GM23248 (cell line): ENCODE measurements at regions not wholly inside any gene's neighbourhood (a gene's known extent, or its start where the extent isn't known, plus 50 kb on each side); places are given as distances from the start of the nearest gene placed in this dataset.

ENCODE experiments used
- EZH2 ChIP-seq: fragments of 200-600 bp; sonication (generic); IDR thresholded peaks from 2 replicates; pipeline ENCODE4 v1.6.1; 2018; ENCODE audit warnings: antibody characterized with exemption, mild to moderate bottlenecking; ENCODE audit not compliant: insufficient read depth, poor library complexity, severe bottlenecking
- EZH2phosphoT487 ChIP-seq: fragments of 200-600 bp; sonication (generic); IDR thresholded peaks from 2 replicates; pipeline ENCODE4 v1.6.1; 2018; ENCODE audit warnings: antibody characterized with exemption, moderate library complexity, mild to moderate bottlenecking, low read depth; ENCODE audit not compliant: insufficient read depth

DNA sequence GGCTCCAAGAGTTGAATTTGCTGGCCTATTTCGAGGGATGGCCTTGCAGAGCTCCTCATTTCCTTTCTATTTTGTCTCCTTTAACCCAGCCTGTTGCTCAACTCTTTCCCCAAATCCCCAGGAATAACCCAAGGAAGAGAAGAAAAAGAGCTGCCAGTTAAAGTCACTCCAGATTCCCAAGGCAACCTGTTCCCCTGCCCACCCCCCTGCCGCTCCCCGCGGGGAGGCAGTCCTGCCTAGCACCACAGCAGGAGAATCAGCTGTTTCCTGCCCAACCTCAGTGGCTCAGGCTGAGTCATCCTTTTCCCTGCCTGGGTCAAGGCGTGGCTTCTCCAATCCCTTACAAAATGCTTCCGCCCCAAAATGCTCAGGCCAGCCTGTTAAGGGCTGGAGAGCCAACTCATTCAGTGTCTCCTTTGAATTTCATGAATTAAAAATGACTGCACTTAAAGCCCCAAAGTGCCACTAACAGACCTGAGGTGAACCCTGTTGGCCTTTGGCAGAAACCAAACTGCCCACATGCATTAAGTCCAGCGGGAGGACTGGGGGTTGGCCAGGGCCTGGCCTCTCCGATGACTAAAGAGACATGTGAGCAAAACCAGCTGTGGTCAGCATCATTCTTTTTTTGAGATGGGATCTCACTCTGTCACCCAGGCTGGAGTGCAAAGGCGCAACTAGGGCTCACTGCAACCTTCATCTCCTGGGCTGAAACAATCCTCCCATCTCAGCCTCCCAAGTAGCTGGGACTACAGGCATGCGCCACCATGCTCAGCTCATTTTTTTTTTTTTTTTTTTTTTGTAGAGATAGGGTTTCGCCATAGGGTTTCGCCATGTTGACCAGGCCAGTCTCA, 83.2 kb upstream of the KIF5B start:
- no peak for TF ChIP-seq EZH2phosphoT487
- no peak for TF ChIP-seq EZH2
